MM.1S (cell line): ENCODE measurements at regions not wholly inside any gene's neighbourhood (a gene's known extent, or its start where the extent isn't known, plus 50 kb on each side); places are given as distances from the start of the nearest gene placed in this dataset.

Experiments
- DNase-seq: peaks from one replicate; pipeline ENCODE4 v3.0.0-alpha.2; 2015
- H2AFZ ChIP-seq: fragments of 300-600 bp; sonication (generic); 2 replicates; pipeline ENCODE4 v1.6.0; 2016; ENCODE audit warnings: antibody characterized with exemption, low read length
- H3F3A ChIP-seq: fragments of 300-600 bp; sonication (generic); 2 replicates; pipeline ENCODE4 v1.6.1; 2016; ENCODE audit warnings: mild to moderate bottlenecking, antibody characterized with exemption, low read length, moderate library complexity, mixed read lengths; ENCODE audit not compliant: insufficient read depth
- H3K27ac ChIP-seq: fragments of 300-600 bp; sonication (generic); 2 replicates; pipeline ENCODE4 v1.5.1; 2016; ENCODE audit warnings: mild to moderate bottlenecking, low read length
- H3K27me3 ChIP-seq: fragments of 300-600 bp; sonication (generic); replicated peaks from 2 replicates; pipeline ENCODE4 v1.6.0; 2016; ENCODE audit warnings: low read length; ENCODE audit not compliant: insufficient read depth
- H3K36me3 ChIP-seq: fragments of 300-600 bp; sonication (generic); replicated peaks from 2 replicates; pipeline ENCODE4 v1.6.1; 2016; ENCODE audit warnings: mild to moderate bottlenecking, low read length, mixed read lengths; ENCODE audit not compliant: insufficient read depth
- H3K4me1 ChIP-seq: fragments of 300-600 bp; sonication (generic); 2 replicates; pipeline ENCODE4 v1.6.1; 2016; ENCODE audit warnings: low read length, mixed read lengths
- H3K4me2 ChIP-seq: fragments of 300-600 bp; sonication (generic); 2 replicates; pipeline ENCODE4 v1.6.0; 2016; ENCODE audit warnings: low read depth, low read length
- H3K4me3 ChIP-seq: fragments of 300-600 bp; sonication (generic); 2 replicates; pipeline ENCODE4 v1.5.1; 2016; ENCODE audit warnings: low read length, mixed read lengths
- H3K79me2 ChIP-seq: fragments of 300-600 bp; sonication (generic); 2 replicates; pipeline ENCODE4 v1.6.1; 2016; ENCODE audit warnings: mixed run types, low read length, mixed read lengths
- H3K9ac ChIP-seq: fragments of 300-600 bp; sonication (generic); 2 replicates; pipeline ENCODE4 v1.6.1; 2016; ENCODE audit warnings: low read length, mixed read lengths
- H3K9me2 ChIP-seq: fragments of 300-600 bp; sonication (generic); replicated peaks from 2 replicates; pipeline ENCODE4 v1.6.1; 2016; ENCODE audit warnings: mild to moderate bottlenecking, low read length, mixed read lengths; ENCODE audit not compliant: insufficient read depth
- H3K9me3 ChIP-seq: fragments of 300-600 bp; sonication (generic); replicated peaks from 2 replicates; pipeline ENCODE4 v1.6.1; 2016; ENCODE audit warnings: mild to moderate bottlenecking, low read length, mixed read lengths; ENCODE audit not compliant: insufficient read depth
- H4K20me1 ChIP-seq: fragments of 300-600 bp; sonication (generic); 2 replicates; pipeline ENCODE4 v1.6.1; 2016; ENCODE audit warnings: mild to moderate bottlenecking, low read length, moderate library complexity, mixed read lengths; ENCODE audit not compliant: insufficient read depth
- EZH2 ChIP-seq: fragments of 300-600 bp; sonication (generic); optimal IDR thresholded peaks from 2 replicates; pipeline ENCODE3; 2017; ENCODE audit warnings: low read depth, mild to moderate bottlenecking, antibody characterized with exemption, low read length, mixed read lengths
- EZH2phosphoT487 ChIP-seq: fragments of 300-600 bp; sonication (generic); IDR thresholded peaks from 2 replicates; pipeline ENCODE4 v1.6.1; 2018; ENCODE audit warnings: antibody characterized with exemption, low read length
- TF ChIP-seq, protein P1 (sequence below): fragments of 300-600 bp; sonication (generic); IDR thresholded peaks from 2 replicates; pipeline ENCODE4 v1.5.1; 2016; ENCODE audit warnings: antibody characterized with exemption, low read length, mixed read lengths

- Histone ChIP-seq H3K9me3 (no peaks in the 10 kb centered on the region), H3K9me2 (no peaks in the 10 kb centered on the region)
These were observed 73.1 kb upstream of the IRX1 start for GRCh38 chr5:3522491-3522890.

GRCh38 chr5:3518576-3518975 is 77.1 kb upstream of the IRX1 start:
- Histone ChIP-seq H3K9ac (no peak overlapping the region), H3F3A (no peaks in the 10 kb centered on the region), H3K36me3 (no peaks in the 10 kb centered on the region), H3K79me2 (no peaks in the 10 kb centered on the region), H3K9me3 (no peaks in the 10 kb centered on the region), H3K4me2 (no peak overlapping the region), H4K20me1 (no peaks in the 10 kb centered on the region), H3K4me3 (no peak overlapping the region), H3K4me1 (no peaks in the 10 kb centered on the region), H2AFZ (no peak overlapping the region), H3K27me3 (no peaks in the 10 kb centered on the region), H3K9me2 (no peaks in the 10 kb centered on the region), H3K27ac (no peak overlapping the region)
- TF ChIP-seq, protein P1, sequence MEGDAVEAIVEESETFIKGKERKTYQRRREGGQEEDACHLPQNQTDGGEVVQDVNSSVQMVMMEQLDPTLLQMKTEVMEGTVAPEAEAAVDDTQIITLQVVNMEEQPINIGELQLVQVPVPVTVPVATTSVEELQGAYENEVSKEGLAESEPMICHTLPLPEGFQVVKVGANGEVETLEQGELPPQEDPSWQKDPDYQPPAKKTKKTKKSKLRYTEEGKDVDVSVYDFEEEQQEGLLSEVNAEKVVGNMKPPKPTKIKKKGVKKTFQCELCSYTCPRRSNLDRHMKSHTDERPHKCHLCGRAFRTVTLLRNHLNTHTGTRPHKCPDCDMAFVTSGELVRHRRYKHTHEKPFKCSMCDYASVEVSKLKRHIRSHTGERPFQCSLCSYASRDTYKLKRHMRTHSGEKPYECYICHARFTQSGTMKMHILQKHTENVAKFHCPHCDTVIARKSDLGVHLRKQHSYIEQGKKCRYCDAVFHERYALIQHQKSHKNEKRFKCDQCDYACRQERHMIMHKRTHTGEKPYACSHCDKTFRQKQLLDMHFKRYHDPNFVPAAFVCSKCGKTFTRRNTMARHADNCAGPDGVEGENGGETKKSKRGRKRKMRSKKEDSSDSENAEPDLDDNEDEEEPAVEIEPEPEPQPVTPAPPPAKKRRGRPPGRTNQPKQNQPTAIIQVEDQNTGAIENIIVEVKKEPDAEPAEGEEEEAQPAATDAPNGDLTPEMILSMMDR = no peak
- no peak for TF ChIP-seq EZH2
- no peak for TF ChIP-seq EZH2phosphoT487
- no peak for DNase-seq

More at GRCh38 chr5:3522491-3522890, 73.1 kb upstream of the IRX1 start:
- Histone ChIP-seq H4K20me1 (no peaks in the 10 kb centered on the region), H3K4me2 (no peak overlapping the region), H3K4me3 (no peak overlapping the region), H3K36me3 (no peaks in the 10 kb centered on the region), H3F3A (no peaks in the 10 kb centered on the region), H2AFZ (no peak overlapping the region), H3K79me2 (no peaks in the 10 kb centered on the region), H3K27ac (no peak overlapping the region), H3K27me3 (no peaks in the 10 kb centered on the region), H3K4me1 (no peaks in the 10 kb centered on the region), H3K9ac (no peak overlapping the region)
- no peak for DNase-seq
- TF ChIP-seq EZH2 = no peak
- TF ChIP-seq, protein P1 = no peak
- no peak for TF ChIP-seq EZH2phosphoT487

DNA sequence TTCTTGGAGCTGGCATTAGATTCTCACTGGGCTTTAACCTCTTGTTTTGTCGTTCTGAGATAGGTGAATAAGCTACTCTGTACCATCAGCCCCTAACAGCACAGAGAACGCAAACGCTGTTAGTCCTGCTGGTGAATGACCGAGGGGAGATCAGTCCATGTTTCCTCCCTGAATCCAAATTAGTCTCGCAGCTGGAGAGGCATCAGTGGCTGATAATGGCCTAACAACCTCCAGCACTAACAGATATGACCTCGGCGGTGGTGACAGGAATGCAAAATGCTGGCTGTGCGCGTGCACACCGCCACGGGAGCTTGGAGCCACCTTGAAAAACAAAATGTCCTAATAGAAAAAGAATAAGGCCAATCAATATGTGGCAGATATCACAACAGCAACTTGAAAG is 77.6 kb upstream of the IRX1 start:
- Histone ChIP-seq H3F3A (no peaks in the 10 kb centered on the region), H3K79me2 (no peaks in the 10 kb centered on the region), H3K9me2 (no peaks in the 10 kb centered on the region), H3K4me1 (no peaks in the 10 kb centered on the region), H3K27ac (no peak overlapping the region), H4K20me1 (no peaks in the 10 kb centered on the region), H3K4me2 (no peak overlapping the region), H3K9me3 (no peaks in the 10 kb centered on the region), H3K36me3 (no peaks in the 10 kb centered on the region), H3K4me3 (no peak overlapping the region), H3K27me3 (no peaks in the 10 kb centered on the region), H2AFZ (no peak overlapping the region), H3K9ac (no peak overlapping the region)
- TF ChIP-seq EZH2 (no peak), EZH2phosphoT487 (no peak)
- TF ChIP-seq, protein P1 = no peak
- DNase-seq = no peak
